ENCODE measurements at regions not wholly inside any gene's neighbourhood (a gene's known extent, or its start where the extent isn't known, plus 50 kb on each side); places are given as distances from the start of the nearest gene placed in this dataset.

DNA sequence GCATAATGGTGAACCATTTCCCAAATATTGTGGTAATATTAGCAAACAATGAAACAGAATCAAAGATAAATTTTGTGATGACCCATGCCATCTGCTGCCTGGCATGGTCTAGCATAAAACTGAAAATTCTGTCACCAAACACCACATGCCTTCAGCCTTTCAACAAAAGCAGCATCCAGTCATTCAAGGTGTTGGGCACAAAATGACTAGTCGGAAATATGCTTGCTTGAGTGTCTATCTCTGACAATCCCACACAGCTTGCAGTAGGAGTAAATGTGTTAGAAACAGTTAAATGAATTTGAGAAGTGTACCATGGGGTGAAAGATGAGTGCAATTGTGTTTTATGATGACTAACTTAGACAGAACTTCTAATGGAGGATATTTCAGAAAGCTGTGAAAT is 61.7 kb upstream of the CDIN1 start:
- DNase-seq (ENCODE audit: low spot score): no peak
- no peaks in the 10 kb centered on the region for H3K4me1 ChIP-seq
- peaks cover 15% of the 10 kb centered on the region for H3F3A ChIP-seq (ENCODE audit: low read depth)
- H3K9me3 Mint-ChIP-seq: no peaks in the 10 kb centered on the region
- H3K4me2 ChIP-seq: no peak overlapping the region
- no peaks in the 10 kb centered on the region for H4K20me1 ChIP-seq (ENCODE audit: low read depth)
- no peak overlapping the region for H3K27ac Mint-ChIP-seq
- H2AFZ ChIP-seq (replicated peaks): no peak overlapping the region
- no peak overlapping the region for H3K27ac ChIP-seq
- no peak for TF ChIP-seq EZH2 (IDR thresholded peaks at IDR 0.05)
- TF ChIP-seq EZH2phosphoT487 (IDR thresholded peaks at IDR 0.05): no peak
- TF ChIP-seq, protein P1, sequence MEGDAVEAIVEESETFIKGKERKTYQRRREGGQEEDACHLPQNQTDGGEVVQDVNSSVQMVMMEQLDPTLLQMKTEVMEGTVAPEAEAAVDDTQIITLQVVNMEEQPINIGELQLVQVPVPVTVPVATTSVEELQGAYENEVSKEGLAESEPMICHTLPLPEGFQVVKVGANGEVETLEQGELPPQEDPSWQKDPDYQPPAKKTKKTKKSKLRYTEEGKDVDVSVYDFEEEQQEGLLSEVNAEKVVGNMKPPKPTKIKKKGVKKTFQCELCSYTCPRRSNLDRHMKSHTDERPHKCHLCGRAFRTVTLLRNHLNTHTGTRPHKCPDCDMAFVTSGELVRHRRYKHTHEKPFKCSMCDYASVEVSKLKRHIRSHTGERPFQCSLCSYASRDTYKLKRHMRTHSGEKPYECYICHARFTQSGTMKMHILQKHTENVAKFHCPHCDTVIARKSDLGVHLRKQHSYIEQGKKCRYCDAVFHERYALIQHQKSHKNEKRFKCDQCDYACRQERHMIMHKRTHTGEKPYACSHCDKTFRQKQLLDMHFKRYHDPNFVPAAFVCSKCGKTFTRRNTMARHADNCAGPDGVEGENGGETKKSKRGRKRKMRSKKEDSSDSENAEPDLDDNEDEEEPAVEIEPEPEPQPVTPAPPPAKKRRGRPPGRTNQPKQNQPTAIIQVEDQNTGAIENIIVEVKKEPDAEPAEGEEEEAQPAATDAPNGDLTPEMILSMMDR (IDR thresholded peaks at IDR 0.05): no peak
- H3K4me1 Mint-ChIP-seq: no peaks in the 10 kb centered on the region
- H3K4me3 ChIP-seq: no peak overlapping the region
- H3K79me2 ChIP-seq (ENCODE audit: low read depth): no peaks in the 10 kb centered on the region
- no peaks in the 10 kb centered on the region for H3K36me3 ChIP-seq
- no peaks in the 10 kb centered on the region for H3K27me3 Mint-ChIP-seq (ENCODE audit: insufficient read depth, low read depth)
- no peaks in the 10 kb centered on the region for H3K27me3 ChIP-seq
- H3K9ac ChIP-seq: no peak overlapping the region
- no peak overlapping the region for H3K4me3 Mint-ChIP-seq
- H3K9me3 ChIP-seq (ENCODE audit: low read depth): no peaks in the 10 kb centered on the region
- H3K36me3 Mint-ChIP-seq: no peaks in the 10 kb centered on the region

DNA sequence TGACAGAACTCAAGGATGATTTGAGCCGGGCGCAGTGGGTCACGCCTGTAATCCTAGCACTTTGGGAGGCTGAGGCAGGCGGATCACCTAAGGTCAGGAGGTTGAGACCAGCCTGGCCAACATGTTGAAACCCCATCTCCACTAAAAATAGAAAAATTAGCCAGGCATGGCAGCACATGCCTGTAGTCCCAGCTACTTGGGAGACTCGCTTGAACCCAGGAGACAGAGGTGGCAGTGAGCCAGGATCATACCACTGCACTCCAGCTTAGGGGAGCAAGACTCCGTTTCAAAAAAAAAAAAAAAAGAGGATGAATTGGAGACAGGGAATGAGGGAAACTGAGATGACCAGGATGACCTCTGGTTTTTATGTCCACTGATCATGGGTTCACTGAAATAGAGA is 60.4 kb upstream of the CDIN1 start:
- no peaks in the 10 kb centered on the region for H3K9me3 ChIP-seq (ENCODE audit: low read depth)
- no peak overlapping the region for H3K9ac ChIP-seq
- Mint-ChIP-seq H3K4me3 (no peak overlapping the region), H3K9me3 (no peaks in the 10 kb centered on the region), H3K27ac (no peak overlapping the region), H3K27me3 (ENCODE audit: insufficient read depth, low read depth) (no peaks in the 10 kb centered on the region), H3K36me3 (no peaks in the 10 kb centered on the region), H3K4me1 (no peaks in the 10 kb centered on the region)
- no peak for DNase-seq (ENCODE audit: low spot score)
- H3K27me3 ChIP-seq: no peaks in the 10 kb centered on the region
- no peak overlapping the region for H2AFZ ChIP-seq (replicated peaks)
- no peak overlapping the region for H3K4me3 ChIP-seq
- no peaks in the 10 kb centered on the region for H3K79me2 ChIP-seq (ENCODE audit: low read depth)
- no peaks in the 10 kb centered on the region for H3K36me3 ChIP-seq
- H3K4me1 ChIP-seq: no peaks in the 10 kb centered on the region
- peaks cover 15% of the 10 kb centered on the region for H3F3A ChIP-seq (ENCODE audit: low read depth)
- H4K20me1 ChIP-seq (ENCODE audit: low read depth): no peaks in the 10 kb centered on the region
- TF ChIP-seq EZH2 (IDR thresholded peaks at IDR 0.05) (no peak), EZH2phosphoT487 (IDR thresholded peaks at IDR 0.05) (no peak)
- TF ChIP-seq, protein P1 (IDR thresholded peaks at IDR 0.05): no peak
- no peak overlapping the region for H3K27ac ChIP-seq
- no peak overlapping the region for H3K4me2 ChIP-seq

DNA sequence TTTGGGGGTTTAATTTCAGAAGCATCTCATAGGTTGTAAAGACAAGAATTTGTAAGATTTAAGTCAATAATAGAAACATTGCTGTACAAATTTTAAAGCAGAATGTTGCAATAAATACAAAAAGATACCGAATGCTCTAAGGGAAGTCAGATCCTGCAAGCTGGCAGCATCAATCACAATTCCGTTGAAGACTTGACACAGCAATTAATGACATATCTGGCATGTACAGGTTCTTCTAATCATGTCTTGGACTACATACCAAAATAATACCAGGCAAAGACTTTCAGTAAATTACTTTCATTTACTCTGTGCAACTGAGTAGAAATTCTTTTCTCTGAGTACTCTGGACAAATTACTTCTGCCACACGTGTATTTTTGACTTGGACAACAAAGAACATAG is 54.0 kb upstream of the CDIN1 start:
- Histone ChIP-seq H3F3A (ENCODE audit: low read depth) (peaks cover 7% of the 10 kb centered on the region), H3K79me2 (ENCODE audit: low read depth) (no peaks in the 10 kb centered on the region), H4K20me1 (ENCODE audit: low read depth) (no peaks in the 10 kb centered on the region), H3K36me3 (no peaks in the 10 kb centered on the region), H2AFZ (replicated peaks) (no peak overlapping the region), H3K4me2 (no peak overlapping the region), H3K27me3 (no peaks in the 10 kb centered on the region), H3K4me1 (peaks cover 14% of the 10 kb centered on the region), H3K27ac (no peak overlapping the region), H3K9ac (no peak overlapping the region), H3K4me3 (no peak overlapping the region), H3K9me3 (ENCODE audit: low read depth) (no peaks in the 10 kb centered on the region)
- DNase-seq (ENCODE audit: low spot score): no peak
- Mint-ChIP-seq H3K27me3 (ENCODE audit: insufficient read depth, low read depth) (no peaks in the 10 kb centered on the region), H3K4me1 (no peaks in the 10 kb centered on the region), H3K36me3 (no peaks in the 10 kb centered on the region), H3K9me3 (no peaks in the 10 kb centered on the region), H3K4me3 (no peak overlapping the region), H3K27ac (no peak overlapping the region)
- TF ChIP-seq EZH2phosphoT487 (IDR thresholded peaks at IDR 0.05) (no peak), EZH2 (IDR thresholded peaks at IDR 0.05) (no peak)
- TF ChIP-seq, protein P1 (IDR thresholded peaks at IDR 0.05): no peak

Measured in neural progenitor cell (in vitro differentiated cells).